Dermis blood vessel endothelial cell (primary cell): ENCODE measurements at regions not wholly inside any gene's neighbourhood (a gene's known extent, or its start where the extent isn't known, plus 50 kb on each side); places are given as distances from the start of the nearest gene placed in this dataset.
"Not testable (repeated sequence)": the region's sequence is repeated elsewhere in the genome, so short reads cannot be mapped to it uniquely, and the experiment has no call there.

Experiments used
- DNase-seq: peaks from one replicate; pipeline ENCODE4 v3.0.0; 2010

GRCh38 chr4:95898226-95898625, 58.3 kb downstream of the PDHA2 start:
- DNase-seq, result no peak

DNA sequence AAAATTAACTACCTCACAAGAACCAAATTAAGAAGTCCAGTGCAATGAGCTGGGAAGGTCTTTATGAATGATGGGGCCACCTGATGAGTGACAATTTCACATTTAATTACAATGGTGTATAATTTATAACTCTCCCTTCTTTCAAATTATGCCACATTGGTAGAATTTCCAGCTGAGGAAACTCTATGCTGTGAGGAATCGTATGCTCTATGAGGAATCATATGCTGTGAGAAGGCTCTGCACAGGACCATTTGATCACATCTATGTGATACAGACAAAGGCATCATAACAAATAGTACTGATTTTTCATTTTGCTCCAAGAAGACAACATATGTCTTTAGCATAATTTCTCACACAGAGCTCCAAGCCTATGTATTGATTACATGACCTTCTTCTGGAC, 69.3 kb downstream of the PDHA2 start:
- no peak for DNase-seq

DNA sequence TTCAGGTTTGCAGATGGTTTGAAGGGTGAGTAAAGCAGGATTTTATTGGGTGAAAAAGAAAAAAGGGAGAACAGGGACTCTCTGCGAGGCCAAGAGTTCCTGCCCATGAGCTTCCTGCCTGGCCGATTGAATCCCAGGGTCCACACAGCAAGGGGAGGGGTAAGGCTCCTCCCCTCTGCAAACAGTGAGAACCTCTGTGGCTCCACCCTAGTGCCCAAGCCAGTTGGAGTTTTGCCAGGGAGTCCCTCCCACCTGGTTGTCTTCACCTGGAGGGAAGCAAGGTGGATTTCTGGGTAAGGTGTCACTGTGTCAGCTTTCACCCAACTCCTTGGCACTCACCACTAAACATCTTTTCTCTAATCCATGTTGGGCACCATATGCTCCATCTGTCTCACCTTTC, 70.9 kb downstream of the PDHA2 start:
- DNase-seq, result no peak

- no peak for DNase-seq
These were observed 81.6 kb downstream of the PDHA2 start for GRCh38 chr4:95921470-95921869.

DNA sequence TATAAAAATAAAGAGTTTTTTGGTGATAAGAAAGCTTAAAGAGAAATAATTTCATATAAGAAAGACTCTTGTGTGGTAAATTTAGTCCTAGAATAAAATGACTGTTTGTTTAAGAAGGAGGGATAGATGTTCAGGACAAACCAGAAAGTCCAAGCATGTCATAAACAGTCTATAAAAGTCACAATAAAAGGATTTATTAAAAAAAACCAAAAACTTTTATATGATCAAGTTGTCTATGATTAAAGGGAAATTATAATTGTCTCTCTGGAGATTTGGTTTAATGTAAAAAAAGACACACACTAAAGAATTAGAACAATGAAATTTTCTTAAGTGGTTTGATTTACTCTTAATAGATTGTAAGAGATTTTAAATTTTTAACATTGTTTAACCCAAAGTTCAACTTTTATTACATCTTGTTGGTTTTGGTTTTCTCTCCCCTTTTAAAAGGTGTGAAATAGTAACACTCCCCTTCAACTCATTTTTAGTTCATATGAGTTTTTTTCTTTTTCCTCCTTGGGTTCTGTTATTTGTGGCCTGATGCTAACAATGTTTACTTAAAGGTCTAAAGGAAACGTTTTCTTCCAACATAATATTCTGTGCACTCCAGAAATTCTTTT, 89.7 kb downstream of the PDHA2 start:
- no peak for DNase-seq

GRCh38 chr4:95939141-95939540, 99.2 kb downstream of the PDHA2 start:
- no peak for DNase-seq

DNA sequence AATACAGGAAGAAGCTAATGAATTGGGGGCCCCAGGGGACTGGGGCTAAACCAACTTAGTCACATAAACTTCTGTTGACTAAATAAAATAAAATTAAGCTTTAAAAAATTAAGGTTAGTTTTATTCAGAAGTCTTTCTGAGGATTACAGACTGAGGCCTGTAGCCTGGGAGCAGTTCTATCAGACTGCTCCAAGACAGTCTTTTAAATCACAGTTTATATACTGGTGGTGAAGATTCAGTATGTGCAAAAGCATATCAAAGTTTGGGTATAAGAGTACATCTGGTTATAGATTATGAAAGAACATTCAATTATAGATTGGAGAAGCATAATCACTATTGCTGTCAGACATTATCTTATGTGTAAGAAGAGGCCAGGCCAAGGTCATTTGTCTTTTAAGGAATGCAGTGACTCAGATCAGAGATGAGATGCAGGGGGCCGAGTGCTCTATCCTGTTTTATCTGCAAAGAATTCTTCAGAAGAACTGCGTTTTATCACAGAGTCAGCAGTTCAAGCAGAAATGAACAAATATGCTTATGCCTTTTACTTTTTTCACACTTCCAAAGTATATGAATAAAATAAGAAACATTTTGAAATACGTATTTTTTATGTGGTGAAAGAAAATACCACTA, 109.4 kb downstream of the PDHA2 start:
- DNase-seq, result no peak

DNA sequence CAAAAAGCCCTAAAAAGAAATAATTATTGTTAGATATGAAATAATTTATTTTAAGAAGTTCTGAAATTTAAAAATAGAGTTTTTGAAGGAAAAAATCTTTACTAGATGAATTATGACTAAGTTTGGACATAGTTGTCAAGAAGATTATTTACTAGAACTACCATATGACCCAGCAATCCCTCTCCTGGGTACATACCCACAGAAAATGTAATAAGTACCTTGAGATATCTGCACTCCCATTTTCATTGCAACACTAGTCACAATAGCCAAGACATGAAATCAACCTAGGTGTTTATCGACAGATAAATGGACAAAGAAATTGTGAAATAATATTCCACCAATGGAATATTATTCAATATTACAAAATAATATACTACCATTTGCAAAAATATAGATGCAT, 109.9 kb downstream of the PDHA2 start:
- no peak for DNase-seq

DNA sequence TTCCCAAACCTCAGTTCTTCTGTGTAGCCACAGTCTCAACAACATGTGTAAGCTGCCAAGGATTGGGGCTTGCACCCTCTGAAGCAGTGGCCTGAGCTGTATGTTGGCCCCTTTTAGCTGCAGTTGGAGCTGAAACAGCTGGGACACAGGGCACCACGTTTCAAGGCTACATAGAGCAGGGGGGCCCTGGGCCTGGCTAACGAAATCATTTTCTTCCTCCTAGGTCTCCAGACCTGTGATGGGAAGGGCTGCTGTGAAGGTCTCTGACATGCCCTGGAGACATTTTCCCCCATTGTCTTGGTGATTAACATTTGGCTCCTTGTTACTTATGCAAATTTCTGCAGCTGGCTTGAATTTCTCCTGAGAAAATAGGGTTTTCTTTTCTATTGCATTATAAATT, 112.6 kb downstream of the PDHA2 start:
- not testable (repeated sequence) for DNase-seq

DNA sequence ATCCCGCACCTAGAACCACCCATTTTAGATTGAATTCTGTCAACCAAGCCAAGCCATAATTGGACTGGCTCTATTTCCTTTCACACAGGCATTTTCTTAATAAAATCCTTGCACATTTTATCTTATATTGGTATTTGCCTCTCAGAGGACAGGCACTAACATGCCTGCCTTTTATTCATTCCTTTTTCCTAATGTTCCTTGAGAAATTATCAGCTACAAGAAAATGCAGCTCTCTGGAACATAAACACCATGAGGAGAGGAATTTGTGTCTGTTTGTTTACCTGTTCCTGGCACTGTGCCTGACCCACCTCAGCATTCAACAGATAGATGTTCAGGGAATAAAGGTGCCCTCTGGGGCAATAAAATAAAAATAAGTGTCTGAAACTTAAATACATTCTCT, 116.2 kb downstream of the PDHA2 start:
- DNase-seq, result no peak

DNA sequence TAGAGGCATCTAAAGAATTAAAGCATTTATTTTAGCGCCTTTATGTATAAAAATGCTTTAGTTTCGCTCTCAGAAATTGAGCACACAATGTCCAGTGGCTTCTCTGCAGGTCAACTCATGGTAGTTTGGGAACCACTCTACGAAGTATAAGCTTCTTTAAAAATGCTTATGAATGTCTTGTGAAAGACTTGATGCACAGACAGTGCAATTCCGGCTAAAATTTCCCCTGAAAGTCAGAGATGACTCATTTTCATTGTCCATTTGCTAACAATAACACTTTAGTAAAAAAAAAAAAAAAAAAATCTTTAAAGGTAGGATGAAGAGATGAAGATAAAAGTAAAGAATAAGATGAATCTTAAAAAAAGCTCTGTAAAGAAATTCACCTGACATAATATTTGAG, 117.2 kb downstream of the PDHA2 start:
- no peak for DNase-seq

DNA sequence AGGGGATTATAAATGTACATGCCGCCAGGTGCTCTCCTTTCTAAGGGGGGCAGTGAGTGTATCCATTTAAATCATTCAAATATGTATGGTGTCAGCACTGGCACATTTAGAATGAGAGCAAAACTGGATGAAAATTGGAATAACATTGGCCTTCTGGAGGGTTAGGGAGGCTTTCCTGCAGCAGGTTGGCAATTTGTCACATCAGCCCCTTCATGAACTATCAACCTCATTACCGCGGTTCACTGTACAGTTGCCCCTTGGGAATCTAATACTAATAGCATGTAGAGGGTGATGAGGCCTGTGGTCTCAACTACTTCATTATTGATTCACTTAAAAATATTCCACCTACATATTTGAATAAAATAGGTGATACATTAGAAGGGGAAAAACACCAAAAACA, 117.9 kb downstream of the PDHA2 start:
- DNase-seq, result no peak

DNA sequence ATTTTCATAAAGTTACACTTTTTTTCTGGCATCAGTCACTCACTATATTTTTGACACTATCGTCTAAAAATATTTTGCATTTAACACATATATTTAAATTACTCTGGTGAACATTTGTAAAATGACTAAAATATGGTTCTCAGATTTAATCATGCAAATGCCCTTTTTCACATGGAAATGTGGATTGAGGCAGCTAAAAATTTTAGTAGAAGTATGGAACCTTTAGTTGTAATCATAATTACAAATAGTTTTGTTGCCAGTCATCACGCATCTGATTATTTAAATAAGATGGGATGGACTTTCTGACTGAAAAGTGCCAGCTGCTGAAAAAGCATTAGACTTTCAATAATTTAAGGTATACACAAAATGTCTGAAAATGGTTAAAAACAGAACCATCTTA, 119.3 kb downstream of the PDHA2 start:
- DNase-seq, result no peak

GRCh38 chr4:95959633-95960032, 119.7 kb downstream of the PDHA2 start:
- DNase-seq, result no peak

- no peak for DNase-seq
These were observed 123.6 kb downstream of the PDHA2 start for GRCh38 chr4:95963456-95963855.

- no peak for DNase-seq
These were observed 140.3 kb downstream of the PDHA2 start for GRCh38 chr4:95979961-95980876.

DNA sequence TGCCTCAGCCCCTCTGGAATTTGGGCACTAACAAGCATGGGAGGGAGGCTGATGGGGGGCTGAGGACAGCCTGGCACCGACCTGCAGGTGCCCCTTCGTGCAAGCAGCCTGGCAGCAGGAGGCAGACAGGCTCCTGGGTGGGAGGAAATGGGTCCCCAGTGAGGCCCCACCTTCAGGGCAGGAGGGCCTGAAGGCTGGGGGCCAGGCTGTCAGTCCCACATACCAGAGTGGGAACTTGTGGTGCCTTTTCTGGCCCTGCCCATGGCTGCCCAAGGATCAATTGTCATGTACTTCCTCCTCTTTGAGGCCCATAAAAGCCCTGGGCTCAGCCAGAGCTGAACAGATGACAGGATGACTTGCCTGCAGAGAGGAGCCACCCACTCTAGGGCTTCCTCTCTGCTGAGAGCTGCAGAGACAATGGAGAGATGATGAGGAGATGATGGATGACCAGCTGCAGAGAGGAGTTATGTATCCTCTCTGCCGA, 141.0 kb downstream of the PDHA2 start:
- no peak for DNase-seq

GRCh38 chr4:95981591-95981990, 141.7 kb downstream of the PDHA2 start:
- no peak for DNase-seq

DNA sequence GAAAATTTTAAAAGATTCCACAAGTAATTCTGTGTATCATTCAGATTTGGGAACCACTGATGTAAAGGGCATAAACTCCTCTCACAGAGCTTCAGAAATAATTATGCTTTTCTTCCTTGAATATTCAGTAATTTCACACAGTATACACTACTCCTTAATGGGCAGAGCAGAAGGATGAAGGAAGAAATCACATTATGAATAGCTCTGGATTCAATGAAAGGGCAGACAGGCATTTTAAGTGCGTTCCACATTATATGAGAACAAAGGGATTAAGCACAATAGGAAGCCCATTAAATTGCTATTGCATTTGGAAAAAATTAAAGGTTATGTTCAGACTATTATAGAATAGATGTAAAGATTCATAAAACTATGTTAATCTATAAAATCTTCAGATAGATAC, 142.6 kb downstream of the PDHA2 start:
- no peak for DNase-seq

DNA sequence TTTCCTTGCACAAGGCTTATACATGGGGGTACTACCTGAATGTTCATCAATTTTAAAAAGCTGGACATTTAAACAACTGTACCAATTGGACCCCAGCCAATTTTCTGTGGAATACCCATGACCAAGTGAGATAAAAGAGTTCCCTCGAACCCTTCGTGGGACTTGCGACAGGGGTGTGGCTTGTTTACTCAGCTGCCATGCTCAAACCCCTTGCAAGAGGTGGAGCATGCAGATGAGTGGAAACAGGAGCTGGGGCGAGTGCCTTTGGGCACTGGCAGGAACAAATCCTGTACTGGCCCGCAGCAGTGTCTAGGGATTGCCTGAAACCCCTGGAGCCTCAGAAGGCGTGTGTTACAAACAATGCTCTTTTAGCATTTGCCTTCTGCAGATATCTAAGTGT, 144.2 kb downstream of the PDHA2 start:
- no peak for DNase-seq

- no peak for DNase-seq
These were observed 145.2 kb downstream of the PDHA2 start for GRCh38 chr4:95985051-95985450.

GRCh38 chr4:95985791-95986550, 146.1 kb downstream of the PDHA2 start:
- DNase-seq, result no peak

DNA sequence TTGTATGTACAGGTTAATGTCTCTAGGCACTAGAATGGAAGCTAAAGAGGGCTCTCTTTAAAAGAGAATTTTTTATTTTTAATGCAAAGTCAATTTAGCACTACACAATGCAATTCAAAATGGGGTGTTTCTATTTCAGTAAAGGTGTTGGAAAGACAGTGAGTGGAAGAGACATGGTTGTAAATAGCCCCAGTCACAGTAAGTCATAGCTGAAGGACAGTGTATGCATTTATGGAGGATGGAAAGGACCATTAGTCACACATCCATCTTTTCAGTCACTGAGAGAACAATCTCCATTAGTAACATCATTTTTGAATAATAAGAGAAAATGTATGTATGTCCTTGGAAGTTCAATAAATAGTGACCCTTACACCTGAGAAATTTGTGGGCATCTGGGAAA, 148.0 kb downstream of the PDHA2 start:
- DNase-seq, result no peak
